Fibroblast of the conjunctiva (primary cell): ENCODE measurements at regions not wholly inside any gene's neighbourhood (a gene's known extent, or its start where the extent isn't known, plus 50 kb on each side); places are given as distances from the start of the nearest gene placed in this dataset.

ENCODE experiments used
- DNase-seq: peaks from one replicate; pipeline ENCODE4 v3.0.0-alpha.2; 2010; ENCODE audit warnings: low read depth

DNA sequence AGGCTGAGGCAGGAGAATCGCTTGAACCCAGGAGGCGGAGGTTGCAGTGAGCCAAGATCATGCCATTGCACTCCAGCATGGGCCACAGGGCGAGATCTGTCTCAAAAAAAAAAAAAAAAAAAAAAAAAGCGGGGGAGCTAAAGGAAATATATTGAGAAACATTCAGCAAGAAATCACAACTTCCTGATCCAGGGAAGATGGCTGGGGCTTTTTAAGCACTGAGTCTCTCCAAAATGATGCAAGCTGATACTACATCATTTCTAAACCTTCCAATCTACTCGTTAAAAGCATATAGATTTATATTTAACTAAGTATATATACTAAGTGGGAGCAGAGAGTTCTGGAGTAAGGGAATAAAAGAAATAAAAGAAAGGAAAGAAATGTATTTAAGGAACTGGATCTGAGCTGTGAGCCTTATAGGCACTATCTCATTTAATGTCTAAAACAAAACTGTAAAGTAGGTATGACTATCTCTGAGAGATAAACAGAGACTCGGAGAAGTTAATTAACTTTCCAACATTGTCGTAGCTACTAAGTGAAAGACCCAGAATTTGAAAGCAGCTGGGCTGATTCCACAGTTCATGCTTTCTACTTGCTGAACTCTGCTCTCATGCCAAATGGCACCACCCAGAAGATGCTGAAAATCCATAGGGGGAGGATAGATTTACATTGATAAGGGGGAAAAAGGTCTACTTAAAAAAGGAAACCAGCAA, 215.0 kb upstream of the MARCKS start:
- no peak for DNase-seq

DNA sequence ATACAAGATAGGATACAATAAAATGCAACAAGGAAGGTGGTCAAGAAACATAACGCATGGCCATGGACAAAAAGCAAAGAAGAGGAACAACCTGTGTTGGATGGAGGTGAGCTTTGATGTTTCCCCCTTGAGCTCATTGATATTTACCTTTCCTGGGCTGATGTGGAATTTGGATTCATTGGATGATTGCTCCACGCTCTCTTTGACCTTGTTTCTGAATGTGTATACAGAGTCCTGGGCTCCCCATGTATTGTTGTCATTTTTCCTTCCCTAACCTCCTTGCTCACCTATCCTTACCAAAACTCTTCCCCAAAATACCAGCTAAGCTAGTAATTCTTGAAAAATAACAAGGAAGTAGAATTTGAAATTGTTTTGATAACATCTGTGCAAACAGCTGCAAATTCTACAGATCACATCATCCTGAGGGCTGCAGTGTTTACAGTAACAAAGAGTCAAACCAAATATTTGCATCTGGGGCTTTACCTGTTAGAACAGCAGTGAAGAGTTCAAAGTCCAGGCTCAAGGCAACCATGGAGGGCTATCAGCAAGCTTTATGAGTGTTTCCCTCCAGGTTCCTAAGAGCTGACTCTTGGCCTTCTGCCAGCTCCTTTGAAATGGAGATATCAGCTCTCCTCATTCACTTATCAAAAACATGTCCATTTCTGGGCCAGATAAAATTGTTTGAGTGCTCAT, 214.3 kb upstream of the MARCKS start:
- no peak for DNase-seq

DNA sequence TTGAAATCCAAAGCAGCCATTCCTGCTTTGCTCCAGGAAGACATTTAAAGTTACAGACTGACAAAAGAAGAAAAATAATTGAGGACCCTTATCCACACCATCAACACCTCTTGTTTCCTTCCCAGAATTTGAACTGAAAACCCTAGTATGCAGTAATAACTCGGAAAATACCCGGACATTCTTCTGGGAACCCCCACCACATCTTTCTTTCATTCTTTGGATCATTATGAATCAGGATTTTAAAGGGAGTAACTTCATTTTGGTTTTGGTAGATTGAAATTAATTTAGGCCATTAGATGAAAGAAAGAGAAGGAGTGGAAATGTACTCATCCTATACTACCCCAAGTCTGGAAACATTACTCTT, 213.8 kb upstream of the MARCKS start:
- DNase-seq = no peak

DNA sequence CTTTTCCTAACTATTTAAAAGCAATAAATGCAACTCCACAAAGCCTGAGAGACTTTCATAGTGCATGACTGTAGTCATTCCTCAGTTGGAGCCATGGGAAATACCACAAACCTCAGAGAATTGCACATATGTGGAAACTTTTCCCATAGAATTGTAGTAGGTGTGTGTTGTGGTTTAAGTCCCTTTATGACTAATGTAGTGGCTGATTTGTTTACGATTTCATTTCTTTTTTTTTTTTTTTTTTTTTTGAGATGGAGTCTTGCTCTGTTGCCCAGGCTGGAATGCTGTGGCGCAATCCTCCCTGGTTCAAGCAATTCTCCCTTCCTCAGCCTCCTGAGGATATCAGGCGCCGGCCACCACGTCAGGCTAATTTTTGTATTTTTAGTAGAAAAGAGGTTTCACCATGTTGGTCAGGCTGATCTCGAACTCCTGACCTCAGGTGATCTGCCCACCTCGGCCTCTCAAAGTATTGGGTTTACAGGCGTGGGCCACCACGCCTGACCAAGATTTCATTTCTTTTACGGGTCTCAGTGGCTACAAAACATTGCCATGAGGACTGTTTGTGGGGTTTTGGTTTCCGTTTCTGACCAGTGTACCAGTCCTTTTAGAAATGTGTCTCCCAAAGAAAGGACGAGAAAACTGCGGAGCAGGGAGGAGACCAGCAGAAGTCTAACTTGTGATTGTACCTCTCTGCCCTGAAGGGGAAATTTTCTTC, 212.1 kb upstream of the MARCKS start:
- DNase-seq = peak; percentile 28

DNA sequence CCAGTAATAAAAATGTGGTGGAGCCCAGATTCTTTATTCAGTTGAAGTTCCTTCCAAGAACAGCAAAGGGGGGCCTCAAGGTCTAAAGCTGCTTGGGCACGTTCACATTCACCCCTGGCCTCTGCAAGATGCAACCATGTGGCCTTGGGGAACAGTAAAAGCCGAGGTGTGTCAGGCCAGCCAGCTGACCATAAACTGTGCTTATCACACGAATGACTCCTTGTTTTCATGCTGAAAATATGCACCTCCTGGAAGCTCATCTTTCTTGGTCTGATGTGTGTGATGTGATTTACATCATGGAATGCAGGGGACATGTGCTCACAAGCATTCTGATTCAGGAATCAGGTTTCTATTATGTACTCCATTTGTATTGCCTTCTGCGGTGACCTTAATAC, 211.6 kb upstream of the MARCKS start:
- no peak for DNase-seq

DNA sequence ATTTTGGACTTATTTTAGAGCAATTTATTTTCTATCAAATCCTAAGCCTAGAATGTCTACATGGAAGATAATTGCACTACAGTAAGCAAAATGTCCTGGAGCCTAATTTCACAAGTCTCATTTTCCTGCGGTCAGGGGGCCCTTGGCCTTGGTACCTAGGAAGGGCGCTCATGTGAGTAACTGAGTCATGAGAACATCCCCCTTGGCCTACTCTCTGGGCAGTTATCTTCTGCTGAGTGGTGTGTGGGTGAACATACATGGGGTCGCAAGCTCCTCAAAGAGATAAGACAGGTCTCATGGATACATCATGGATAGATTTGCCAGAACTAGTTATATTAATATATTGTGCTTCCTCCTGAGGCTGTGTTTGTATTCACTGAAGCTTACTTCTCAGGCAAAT, 211.2 kb upstream of the MARCKS start:
- no peak for DNase-seq

DNA sequence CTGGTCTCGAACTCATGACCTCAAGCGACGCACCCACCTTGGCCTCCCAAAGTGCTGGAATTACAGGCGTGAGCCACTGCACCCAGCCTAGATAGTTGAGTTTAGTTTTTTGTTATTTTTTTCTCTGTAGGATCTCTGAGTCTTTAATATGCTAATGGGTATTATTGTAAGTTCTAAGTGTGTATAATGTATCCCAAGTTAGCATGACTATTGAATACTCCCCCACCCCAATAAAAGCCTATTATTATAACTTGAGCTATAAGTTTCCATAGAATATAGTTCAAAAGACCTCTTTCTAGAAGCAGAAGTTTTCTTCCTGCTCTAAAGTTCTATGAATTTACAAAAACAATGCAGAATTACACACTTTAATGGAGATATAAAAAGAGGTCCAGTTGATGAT, 210.4 kb upstream of the MARCKS start:
- no peak for DNase-seq

DNA sequence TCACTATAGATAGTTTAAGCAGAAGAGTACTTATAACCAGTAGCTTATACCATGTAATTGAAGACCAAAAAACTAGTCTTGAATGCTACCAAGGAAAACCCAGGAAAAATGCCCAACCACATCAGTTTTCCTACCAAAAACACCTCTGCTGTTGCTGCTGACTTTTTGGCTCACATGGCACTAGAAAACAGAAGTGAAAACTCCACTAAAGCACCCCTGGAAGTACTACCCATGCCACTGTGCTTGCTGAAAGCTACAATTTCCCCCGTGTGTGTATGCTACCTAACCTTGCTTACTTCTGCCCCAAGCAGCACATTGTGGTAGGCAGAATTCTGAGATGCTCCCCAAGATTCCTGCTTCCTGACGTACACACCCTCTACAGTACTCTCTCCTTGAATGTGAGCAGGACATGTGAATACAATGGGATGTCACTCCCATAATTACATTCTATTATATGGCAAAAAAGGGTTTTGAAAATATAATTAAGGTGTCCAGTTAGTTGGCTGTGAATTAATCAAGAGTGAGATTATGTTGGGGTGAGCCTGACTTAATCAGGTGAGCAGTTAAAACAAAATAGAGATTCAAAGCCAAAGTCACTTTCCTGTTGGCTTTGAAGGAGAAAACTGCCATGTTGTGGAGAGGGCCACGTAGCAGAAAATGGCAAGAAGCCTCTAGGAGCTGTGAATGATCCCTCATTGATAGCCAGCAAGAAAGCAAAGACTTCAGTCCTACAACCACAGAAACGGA, 209.8 kb upstream of the MARCKS start:
- DNase-seq = no peak

DNA sequence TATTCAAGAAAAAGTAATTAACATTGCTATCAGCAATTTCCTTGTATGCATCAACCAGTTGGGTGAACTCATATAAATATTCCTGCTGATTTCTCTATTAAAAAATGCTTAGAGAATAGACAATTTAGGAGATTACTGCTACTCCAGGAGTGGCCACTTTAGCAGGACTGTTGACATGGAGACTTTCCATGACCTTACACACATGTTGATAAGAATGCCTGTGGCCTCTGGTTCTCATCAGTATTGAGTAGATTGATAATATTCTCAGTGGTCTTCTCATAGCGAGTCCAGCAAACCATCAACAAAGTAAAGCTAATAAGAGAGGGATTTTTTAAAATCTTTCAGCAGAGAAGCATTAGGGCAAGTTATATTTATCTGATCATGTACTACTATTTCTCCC, 208.4 kb upstream of the MARCKS start:
- DNase-seq = no peak

DNA sequence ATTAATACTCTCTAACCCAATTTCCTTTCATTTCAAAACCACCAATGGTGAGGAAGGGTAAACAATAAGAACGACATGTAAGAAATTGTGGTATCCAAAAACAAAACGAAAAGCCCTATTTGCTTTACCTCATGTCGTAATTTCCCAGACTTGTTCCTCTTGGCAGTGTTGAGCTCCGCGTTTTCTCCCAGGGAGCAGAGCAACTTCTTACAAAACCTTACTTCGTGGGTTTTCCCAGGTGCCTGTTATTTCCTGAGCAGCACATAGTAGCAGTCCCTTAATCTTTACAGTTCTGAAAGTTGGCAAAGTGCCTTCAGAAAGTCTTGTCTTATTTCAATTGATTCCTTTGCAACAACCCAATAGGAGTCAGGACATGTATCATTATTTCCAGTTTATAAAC, 207.9 kb upstream of the MARCKS start:
- no peak for DNase-seq

DNA sequence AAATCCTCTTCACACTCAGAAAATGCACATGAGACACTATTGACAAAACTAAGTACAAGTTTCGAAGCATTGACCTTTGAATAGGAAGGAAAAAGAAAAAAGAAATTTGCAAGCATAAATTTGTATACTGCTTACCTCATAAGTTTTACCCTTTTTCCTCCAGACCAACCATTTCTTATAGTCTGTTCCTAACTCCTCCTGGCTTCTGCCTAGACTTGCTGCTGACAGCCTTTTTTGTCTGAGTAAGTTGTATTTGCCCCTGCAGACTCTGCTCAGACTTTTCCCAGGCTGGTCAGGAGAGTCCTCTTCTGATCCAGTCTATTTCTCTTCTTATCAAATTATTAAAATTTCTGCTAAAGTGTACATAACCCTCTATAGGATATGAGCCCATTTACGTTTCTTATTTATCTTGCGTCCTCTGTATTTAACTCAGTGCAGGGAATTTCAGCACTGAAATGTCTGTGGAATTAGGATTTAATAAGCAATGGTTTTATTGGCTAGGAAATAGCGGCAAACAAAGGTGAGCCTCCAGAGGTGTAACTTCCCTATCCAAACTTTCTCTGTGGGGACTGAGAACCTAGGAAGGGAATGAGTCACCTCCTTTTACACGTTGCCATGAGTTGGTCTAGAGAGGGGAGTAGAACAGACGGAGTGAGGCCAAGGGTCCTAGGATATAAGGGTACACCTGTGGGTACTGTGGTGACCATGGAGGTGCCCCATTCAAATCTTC, 207.1 kb upstream of the MARCKS start:
- DNase-seq = no peak

DNA sequence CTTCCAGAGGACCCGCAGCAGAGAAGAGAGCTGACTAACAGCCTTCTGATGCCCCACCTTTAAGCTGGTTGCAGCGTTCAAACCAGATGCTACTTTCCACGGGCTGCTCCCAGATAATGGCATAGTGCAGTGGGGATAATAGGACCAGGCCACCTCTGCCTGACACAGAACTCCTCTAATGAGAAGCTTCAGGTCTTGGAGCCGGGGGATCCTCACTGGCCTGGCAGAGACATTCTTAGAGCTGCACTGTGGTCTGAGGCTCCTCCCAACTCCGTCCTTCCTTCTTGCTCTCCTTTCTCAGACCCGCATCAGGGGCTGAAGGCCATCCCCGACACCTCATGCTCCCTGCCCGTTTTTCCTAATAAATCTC, 206.6 kb upstream of the MARCKS start:
- no peak for DNase-seq

DNA sequence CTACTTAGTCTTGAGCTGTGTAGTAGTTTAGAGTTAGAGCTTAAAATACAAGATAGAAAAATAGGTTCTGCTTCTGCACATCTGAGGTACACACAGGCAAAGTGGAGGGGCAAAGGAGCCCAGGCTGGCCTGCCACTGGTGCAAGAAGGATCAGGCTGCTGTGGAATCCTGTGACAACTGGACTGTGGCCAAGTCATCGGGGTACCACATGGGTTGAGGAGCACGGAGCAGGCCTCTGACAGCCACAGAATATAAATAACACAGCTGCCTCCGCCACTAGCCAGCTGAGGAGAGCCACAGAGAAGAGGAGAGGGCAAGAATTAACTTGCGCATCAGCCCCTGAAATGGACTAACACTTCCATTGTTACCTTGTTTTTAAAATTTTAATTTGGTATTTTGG, 206.0 kb upstream of the MARCKS start:
- no peak for DNase-seq

DNA sequence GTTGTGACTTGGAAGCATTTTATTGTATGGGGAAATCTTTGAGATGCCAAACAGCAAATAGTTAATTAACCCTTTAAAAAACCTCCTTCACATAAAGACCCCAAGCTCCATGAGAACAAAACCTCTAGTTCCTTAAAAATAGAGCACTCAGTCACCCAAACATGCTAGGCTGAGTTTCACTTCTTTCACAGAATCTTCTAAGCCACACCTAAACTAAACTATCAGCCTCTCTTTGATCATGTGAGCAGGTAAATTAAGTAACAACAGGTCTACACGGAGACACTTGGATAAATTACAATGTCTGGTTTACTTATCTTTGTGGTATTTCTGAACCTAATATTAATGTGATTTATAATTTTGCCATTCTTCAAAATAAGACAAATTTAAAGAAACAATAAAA, 205.2 kb upstream of the MARCKS start:
- DNase-seq = no peak

DNA sequence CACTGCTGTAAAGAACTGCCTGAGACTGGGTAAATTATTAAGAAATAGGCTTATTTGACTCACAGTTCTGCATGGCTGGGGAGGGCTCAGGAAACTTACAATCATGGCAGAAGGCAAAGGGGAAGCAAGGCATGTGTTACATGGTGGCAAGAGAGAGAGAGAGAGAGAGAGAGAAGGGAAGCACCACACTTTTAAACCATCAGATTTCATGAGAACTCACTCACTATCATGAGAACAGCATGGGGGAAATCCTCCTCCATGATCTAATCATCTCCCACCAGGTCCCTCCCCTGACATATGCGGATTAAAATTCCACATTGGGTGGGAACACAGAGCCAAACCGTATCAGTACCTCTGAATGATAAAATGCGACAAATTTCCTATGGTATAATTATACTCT, 203.9 kb upstream of the MARCKS start:
- no peak for DNase-seq

DNA sequence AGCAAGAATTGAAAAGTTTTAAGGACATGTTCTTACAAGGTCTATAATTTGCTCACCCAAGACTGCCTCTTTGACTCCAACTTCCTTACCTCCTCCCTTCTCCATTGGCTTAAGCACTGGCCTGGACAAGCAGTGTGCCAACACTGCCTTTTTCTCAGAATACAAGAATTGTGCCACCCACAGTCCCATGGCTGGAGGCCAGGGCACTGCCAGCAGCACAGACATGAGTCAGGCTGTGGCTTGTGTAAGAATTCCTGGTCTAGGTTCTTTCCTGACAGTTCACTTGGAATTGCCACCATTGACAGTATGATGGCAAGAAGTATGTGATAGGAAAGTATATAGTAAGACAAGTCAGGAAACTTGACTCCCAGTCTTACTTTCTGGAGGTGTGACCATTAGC, 202.7 kb upstream of the MARCKS start:
- no peak for DNase-seq

DNA sequence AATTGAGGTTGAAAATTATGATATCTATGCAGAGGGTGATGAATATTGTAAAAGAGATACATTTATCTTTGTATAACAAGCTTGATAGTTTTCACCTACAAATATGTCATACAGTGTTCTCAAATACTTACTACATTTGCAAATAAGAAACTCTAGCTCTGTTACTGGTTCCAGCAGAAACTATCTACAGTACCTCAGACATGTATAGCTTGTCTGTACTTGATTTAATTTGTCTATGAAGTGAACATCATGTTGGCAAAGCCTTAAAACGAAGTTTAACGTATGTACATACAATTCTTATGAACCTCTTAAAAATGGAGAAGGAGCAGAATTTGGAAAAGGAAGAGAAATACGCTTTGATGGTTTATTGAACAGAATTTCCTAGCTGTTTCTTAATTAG, 201.4 kb upstream of the MARCKS start:
- DNase-seq = no peak

DNA sequence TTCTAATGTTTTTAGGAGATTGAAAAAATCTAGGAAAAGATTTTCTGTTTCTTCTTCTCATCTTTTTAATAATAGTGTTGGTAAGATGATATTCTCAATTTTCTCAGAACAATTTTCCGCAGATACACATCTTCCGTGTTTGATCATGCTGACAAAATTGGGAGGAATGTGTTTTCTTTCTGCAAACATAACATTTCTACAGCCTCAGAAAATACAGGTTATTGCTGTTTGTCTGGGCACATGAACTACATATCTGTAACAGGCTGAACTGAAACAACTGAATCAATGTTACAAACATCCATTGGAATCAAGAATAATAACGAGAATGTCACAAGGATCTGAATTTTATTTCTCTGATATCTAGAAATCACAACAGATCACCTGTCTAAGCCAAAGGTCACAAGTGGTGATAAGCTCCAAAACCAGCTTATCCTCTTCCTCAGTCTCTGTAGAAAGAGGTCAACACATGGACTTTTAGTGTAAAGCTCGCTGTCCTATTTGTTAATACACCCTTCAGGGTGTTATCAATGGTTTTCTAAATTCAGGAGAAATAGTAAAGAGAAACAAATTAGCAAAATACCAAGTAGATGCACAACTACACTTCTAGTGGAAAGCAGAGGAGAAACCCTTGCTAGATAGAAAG, 197.3 kb upstream of the MARCKS start:
- no peak for DNase-seq

DNA sequence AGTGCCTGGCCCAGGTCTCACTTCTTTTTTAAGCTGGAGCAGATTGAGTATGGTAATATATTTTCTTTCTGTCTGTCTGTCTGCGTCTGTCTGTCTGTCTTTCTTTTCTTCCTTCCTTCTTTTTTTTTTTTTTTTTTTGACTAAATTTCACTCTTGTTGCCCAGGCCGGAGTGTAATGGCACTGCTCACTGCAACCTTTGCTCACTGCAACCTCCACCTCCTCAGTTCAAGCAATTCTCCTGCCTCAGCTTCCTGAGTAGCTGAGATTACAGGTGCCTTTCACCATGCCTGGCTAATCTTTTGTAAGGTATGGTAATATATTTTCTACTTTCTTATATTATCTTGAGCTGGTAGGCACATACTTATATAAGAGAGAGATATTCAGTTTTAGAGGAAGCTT, 196.3 kb upstream of the MARCKS start:
- no peak for DNase-seq

DNA sequence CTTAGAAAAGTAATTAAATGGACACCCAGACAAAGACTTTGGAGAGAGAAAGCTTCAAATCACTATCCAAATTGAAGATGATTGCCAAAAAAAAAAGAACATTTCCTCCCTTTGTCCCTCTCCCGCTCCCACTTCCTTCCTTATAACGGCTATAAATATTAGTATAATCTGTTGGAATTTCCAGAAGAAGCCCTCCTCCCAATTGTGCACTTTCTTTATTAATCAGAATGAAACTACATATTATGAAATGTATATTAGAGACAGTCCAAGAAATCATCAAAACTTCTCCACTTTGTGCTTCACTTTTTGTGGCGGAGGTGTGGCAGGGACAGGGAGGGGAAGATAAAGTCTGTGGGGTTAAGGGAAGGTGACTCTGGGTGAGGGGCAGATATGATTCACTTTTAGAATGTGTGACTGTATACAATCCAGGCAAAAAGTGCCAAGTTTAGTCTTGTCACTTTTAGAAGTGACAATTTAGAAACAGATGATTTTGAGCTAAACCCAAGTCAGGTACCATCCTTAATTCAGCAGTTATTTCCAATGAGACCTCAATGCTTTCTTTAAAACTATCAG, 195.0 kb upstream of the MARCKS start:
- no peak for DNase-seq

DNA sequence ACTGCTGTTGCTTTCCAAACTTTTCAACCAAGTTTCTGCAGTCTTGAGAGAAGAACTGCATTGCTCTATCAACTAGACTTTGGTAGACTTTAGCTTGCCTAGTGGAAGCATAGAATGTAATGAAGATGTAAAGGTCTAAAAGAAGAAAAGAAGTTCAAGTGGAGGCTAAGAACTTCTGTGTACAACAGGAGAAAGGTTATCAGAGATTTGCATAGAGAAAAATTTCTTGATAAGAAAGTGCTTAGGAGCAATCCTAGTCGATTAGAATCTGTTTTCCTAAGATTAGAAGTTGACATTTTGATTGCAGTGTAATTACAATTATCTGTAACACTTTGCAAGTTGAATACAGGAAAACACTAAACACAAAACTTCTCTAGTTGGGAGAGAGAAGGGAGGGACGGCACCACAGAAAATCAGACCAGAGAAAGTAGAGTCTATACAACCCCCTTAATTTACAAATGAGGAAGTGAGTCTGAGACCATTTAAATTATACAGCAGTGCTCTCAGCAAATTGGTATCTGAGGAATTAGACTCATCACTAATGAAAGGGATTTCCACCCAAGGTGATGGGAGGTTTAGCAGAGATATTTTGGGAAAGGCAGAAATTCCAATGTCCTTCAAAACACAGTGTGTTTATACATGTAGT, 194.3 kb upstream of the MARCKS start:
- DNase-seq = no peak
